ENCODE measurements at regions not wholly inside any gene's neighbourhood (a gene's known extent, or its start where the extent isn't known, plus 50 kb on each side); places are given as distances from the start of the nearest gene placed in this dataset.

DNA sequence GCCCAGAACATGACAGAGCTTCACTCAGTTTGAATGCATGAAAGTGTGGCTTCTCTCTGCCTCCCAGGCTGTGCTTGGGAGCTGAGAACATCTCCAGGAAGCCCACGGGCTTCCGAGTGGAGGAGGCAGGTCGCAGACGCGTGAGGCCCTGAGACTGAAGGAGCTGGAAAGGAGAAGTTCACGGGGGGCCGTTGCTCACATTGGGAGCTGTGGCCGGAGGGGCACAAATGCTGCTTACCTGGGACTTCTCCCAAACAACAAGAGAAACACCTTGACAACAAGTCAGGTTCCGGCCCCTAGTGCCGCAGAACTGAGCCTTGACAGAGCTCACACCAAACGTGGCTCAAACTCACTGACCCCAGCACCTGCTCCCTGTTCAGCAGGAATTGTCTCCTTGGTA, 207.0 kb downstream of the BRD1 start:
- DNase-seq, result no peak

DNA sequence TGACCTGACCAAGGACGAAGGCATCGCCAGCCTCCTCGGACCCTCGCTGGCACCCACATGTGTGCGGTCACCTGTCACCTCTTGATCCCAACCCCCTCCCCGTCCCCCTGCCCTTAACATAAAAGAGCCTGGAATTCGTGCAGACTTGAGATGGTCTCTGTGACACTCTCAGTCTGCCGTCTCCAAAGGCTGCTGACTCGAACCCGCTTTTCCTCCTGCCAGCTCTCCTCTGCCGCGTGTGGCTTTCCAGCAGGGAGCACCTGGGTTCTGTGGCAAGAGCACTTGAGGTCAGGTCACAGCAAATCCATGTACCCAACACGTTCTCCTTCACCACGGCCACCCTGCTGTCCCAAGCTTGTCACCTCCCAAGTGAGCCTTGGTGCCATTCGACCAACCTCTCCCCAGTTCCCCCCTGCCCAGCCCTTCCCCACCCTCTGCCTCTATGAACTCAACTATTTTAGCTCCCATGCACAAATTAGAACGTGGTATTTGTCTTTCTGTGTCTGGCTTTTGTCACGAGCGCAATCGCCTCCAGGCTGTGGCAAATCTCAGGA, 207.6 kb downstream of the BRD1 start:
- no peak for DNase-seq

DNA sequence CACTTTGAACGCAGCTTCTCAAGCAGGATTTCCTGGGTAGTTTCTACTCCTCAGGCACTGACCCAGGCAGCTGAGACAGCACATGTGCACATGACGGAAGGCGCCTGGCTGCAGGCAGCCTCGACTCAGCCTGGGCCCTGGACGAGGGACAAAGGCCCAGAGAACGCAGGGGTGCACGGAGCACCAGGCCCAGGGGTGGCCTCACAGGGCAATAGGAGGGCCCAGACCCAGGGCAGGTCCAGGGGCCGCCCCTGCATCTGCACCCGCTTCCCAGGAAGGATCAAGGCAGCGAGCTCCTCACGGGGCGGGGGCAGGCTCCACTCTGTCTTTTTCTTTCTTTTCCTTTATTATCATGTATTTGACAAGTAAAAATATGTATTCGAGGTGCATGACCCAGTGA, 208.4 kb downstream of the BRD1 start:
- DNase-seq, result no peak

DNA sequence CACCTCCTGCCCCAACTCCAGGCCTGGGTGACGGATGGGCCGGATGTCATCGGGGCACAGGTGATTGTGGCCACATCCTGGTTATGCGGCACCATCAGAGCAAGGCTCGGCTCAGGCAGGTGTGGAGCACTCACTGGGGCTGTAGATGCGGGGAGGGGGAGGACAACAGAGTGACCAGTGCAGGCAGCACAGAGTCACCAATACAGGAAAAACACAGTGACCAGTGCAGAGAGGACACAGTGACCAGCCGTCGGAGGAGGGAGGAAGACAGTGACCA, 209.1 kb downstream of the BRD1 start:
- no peak for DNase-seq

DNA sequence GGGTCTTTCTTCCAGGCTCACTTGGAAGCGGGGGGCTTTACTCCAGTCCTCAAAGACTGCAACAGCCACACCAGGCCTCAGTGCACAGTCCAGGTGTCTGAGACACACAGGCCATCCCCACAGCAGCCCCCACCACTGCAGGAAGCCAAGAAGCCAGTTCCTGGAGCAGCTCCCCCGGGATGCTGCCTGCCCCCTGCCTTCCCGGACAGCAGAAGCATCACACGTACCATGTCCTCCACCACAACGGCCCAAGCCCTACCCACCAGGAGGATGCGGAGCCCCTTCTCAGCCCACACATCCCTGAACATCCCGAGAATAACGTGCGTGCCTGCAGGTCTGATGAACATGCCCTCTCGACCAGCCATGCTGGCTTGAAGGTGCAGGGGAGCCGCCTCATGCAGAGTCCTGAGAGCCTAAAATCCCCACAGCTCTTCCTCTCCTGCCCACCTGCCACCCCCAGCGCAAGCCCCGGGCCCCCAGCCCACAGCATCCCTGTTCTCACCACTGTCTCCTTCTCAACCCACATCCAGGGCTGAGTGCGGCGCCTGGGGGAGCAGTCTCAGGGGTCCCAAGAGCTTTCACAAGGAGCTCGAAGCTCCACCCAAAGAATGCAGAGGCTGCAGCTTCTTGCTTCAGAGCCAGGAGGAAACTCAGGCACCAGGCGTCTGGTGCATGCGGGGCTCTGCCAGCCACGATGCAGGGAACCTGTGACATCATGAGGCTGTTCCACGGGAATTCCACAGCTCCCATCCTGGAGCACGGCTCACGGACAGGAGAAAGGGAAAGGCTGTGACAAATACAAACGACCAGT, 209.6 kb downstream of the BRD1 start:
- no peak for DNase-seq

DNA sequence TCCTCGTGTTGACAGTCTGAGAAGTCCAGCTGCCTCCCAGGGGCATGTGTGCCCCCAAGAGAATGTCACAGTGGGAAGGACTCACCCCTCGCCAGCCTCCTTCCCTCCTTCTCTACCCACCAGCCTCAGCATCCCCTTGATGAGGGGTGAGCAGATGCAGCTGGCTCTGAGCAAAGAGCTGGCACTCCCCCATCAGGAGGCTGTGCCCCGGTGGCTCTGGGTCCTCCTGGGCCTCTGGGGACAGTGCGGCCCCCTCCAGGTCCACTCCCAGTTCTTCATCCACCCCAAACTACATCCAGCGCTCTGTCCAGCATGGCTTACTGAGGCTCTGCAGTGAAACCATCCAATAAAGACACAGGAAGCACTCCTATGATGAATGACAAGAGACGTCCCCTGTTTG, 210.4 kb downstream of the BRD1 start:
- DNase-seq, result no peak

DNA sequence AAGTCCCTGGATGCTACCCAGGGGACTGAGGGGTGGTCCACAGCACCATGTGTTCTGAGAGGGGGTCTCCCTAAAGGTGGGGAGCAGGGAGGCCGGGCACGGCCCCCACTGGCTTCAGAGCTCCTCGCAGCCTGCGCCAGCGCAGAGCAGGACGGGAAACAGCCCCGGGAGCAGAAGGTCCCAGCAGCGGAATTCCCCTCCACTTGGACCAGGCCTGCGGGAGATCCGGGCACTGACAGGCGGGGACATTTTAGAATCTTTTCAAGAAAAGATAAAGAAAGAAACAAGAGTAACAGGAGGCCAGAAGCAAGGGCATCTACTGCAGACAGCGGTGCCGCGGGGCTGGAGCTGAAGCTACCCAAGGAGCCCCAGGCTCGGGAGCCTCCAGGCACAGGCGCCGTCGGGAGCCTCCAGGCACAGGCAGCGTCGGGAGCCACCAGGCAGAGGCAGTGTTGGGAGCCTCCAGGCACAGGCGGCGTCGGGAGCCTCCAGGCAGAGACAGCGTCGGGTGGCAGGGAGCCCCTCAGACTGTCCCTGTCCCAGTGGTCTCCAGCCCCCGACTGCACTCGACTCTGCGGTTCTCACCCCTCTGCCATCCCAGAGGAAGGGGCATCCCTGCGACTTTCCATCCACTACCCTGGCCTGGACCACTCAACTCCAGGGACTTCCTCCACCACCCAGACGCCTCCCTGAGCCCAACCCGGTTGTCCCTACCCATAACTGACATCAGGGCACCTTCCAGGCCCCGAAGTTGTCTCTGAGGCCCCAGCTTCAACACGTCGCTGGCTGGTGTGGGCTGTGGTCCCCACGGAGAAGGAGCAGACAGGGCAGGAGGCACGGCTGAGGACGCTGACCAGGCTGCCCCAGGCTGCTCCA, 211.1 kb downstream of the BRD1 start:
- DNase-seq, result no peak

DNA sequence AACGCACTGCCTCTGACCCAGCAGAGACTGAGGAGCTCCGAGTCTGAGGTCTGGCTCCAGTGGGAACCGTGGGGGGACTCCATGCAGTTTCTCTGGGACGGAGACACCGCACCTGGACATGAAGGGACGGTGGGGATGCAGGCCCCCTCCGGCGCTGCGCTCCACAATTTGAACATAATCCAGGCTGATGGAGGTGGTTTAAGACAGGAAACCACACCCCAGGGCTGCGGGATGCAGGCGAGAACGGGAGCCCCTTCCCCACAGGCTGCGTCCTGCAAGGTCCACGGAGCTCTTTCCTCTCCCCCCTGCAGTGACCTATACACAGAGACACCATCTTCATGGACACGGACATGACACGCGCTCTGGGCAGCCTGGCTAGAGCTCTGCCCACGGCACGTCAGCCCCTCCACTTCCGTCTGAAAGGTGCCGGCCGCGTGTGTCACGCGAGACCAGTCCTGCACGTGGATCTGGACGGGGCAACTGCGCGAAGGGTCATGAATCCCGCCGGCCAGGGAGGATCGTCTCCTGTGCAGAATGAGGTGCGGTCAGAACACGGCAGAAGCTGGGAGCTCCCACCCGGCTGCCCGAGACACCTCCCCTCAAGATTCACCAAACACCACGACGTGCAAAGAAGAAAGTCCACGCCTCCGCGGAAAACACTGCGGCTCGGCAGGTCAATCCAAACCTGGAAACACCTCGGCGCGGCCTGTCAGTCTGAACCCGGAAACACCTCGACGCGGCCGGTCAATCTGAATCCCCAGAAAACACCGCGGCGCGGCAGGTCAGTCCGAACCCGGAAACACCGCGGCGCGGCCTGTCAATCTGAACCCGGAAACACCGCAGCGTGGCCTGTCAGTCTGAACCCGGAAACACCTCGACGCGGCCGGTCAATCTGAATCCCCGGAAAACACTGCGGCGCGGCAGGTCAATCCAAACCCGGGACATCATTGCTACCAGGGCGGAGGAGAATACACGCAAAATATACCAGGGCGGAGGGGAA, 212.4 kb downstream of the BRD1 start:
- DNase-seq, result no peak

DNA sequence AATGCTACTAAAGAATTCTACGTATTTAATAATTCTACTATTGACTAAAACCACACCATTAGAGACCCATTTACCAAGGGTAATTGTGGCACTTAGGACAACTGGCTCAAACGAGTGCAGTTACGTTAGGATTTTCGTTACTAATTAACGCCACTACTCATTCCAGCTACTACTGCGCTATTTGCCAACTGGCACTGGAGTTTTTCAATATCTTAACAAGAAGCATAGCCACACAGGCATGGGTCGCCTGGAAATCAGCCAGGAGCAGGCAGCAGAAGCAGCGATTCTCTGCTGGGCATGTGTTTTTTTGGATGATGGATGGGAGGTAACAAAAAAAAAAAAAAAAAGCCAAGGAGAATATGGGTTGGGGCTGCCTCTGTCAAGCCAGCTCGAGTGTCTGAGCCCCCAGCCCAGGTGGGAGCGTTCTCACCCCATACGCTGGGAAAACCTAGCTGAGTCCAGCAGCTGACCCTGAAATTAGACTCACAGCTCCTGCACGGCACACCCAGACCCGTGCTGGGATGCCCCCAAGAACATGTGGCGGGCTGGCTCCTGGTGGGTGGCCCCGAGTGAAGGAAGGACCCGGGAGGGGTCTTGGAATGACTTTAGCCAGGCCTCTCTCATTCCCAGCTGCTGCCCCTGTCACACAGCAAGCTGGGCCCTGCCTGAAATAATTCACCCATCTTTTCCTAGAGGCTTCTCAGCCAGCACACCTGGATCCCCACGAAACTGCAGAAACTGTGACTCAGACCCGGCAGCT, 214.0 kb downstream of the BRD1 start:
- DNase-seq, result no peak

DNA sequence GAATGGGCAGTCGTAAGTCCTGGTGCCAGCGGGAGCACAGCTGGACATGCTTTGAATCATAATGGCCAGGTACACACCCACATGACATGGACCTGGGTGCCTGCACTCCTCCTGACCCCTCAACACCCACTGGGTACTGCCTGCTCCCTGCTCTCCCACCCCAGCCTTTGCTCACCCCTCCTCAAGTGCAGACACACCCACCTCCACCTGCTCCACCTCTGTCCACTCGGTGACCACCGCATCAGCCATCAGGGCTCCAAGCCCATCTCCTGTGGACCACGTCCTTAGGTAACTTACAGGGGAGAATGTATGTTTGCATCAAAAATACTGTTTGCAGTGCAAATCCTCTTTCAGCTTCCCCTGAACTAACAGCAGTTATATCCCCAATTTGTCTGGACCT, 214.6 kb downstream of the BRD1 start:
- DNase-seq, result no peak

DNA sequence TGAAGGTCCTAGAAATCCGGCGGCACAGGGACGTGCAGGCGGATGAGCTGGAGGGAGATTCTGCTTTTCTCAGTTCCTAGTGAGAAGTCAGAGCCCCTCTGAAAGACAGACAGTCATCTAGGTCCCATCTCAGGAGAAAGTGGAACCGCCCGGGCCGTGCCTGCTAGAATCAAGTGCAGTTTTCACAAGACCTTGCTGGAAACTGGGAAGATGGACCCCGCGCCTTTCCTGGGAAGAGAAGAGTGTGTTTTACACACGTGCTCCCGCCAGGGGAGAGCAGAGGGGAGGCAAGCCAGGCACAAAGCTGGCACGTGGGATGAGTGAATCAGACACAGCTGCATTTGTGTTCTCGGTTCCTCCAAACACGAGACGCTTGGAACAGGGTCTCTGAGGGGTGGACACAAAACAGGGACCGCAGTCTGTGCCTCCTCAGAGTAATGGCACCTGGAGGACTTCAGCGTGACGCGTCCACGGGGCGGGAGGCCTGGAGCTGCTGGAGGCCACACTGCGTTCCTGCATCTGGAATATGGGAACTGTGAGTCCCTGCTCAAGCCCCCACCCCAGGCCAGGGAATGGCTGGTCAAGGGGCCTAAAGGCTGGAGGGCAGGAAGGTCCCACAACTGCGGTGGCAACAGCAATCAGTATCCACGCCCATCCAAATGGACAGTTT, 218.3 kb downstream of the BRD1 start:
- no peak for DNase-seq

DNA sequence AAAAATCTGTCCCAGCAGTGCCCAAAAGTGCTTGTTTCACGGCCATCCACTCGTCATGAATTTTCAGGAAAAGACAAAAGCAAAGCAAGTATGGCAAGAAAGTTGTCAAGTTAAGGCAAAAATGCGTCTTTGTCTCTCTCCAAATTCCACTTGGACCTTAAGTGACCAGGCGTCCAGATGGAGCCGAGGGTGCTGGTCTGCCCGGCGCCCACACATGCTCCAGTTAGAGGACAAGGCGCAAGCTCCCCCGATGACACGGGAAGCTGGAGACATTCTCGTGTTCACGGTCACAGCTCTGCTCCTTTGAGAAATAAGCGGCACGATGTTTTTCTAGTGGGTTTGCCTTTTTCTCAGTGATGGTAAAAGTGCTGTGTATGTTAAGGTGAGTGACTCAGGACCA, 219.0 kb downstream of the BRD1 start:
- DNase-seq, result no peak

DNA sequence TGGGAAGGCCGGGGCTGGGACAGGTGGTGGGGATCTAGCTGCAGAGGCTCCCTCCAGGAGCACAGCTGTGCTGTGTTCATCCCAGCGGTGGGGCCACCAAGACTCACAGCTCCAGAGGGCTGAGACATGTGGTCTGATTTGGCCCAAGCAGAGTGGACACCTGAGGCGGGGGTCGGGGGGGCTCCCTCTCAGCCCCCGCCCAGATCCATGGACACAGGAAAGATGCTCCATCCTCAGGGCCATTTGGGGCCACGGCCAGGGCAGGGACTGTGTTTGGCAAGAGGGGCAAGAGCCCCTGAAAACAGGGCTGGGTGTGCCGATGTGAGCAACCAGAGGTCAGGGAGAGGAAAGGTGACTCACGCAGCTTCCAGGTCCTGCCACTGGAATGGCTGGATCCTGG, 219.4 kb downstream of the BRD1 start:
- DNase-seq, result no peak

DNA sequence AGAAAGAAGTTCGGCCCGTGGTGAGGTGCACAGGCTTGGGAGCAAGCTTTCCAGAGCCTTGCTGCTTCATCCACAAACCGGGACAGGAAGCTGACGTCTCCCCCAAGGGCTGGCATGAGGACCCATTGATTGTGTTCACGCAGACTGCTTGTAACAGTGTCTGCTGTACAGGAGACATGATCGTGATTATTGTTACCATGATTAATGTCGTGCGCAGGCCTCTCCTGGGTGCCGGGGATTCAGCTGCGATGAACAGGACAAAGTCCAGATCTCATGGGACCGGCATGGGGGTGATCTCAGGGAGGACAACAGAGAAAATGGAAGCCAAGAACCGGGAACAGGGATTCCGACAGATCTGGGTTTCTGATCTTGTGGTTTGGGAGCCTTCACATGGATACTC, 219.9 kb downstream of the BRD1 start:
- no peak for DNase-seq

DNA sequence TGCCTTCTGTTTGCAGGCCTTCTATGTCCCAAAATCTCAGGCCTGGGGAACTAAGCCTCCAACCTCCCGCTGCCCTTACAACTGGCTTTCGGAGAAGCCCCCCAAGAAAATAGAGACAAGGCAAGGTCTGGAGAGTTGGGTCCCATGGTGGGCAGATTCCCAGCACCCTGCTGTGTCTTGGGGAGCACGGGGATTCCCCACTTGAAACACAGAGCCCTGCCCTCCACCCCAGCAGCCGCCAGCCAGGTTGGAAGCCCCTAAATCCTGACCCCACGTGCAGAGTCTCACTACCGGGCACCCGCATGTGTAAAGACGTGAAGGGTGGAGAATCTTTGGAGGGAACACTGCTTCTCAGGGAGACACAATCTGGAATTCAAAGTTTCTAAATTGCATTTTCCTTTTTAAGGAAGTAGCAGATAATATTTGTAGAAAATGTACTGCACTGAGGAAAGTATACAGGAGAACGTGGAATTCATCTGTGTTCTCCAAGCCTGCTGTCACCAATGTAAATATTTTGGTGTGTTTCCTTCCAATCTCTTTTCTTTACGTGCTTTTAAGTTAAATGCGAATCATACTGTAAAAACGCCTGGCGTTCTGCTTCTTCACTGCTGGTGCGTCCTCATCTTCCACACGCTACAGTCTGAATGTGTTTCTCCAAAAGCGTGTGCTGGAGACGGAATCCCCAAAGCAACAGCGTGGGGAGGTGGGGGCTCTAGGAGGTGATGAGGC, 220.9 kb downstream of the BRD1 start:
- no peak for DNase-seq

DNA sequence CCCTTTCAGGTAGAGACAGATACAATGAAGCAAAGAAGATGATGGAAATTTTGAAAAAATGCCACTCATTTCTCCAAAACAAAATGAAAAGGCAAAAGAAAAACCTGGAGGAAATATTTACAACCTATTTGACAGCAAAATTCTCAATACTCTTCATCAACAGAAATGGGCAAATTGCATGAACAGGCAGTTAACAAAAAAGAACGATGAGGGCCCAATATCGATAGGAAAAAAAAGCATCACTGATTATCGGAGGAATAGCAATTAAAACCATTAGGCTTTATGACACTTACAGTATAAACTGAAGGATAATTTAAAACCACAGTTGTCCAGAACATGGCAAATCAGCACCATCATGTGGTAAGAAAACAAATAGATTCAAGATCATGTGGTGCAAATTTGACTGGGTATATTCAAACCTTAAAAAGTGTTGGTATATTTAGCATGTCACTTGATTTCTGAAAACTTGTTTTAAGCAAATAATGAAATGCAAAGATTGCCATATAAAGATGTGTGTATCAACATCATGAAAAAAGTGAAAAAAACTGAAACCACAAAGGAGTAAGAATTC, 222.9 kb downstream of the BRD1 start:
- DNase-seq, result no peak

DNA sequence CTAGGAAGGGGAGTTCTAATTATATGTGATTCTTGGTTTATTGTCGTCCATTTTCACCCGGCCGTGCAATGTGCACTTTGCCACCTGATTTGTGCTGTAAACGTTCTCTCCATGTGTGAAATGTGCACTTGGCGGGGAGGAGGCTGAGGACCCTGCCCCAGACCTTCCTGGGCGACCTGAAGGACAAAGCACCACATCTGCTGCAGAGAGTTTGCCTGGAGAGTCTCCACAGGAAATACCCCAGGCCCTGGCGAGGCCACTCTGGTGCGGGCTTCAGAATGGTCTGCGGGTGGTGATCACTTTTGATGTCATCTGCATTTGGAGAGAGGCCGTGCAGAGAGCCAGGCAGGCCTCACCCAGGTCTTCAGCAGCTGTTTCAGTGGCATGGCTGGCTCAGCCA, 224.7 kb downstream of the BRD1 start:
- no peak for DNase-seq

DNA sequence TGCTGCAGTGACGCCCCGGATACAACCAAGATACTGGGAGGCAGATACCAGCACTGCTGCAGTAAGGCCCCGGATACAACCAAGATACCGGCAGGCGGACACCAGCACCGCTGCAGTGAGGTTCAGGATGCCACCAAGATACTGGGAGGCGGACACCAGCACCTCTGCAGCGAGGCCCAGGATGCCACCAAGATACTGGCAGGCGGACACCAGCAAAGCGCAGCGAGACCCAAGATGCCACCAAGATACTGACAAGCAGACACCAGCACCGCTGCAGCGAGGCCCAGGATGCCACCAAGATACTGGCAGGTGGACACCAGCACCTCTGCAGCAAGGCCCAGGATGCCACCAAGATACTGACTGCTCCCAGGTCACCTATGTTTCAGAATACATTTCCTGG, 225.2 kb downstream of the BRD1 start:
- DNase-seq, result no peak

DNA sequence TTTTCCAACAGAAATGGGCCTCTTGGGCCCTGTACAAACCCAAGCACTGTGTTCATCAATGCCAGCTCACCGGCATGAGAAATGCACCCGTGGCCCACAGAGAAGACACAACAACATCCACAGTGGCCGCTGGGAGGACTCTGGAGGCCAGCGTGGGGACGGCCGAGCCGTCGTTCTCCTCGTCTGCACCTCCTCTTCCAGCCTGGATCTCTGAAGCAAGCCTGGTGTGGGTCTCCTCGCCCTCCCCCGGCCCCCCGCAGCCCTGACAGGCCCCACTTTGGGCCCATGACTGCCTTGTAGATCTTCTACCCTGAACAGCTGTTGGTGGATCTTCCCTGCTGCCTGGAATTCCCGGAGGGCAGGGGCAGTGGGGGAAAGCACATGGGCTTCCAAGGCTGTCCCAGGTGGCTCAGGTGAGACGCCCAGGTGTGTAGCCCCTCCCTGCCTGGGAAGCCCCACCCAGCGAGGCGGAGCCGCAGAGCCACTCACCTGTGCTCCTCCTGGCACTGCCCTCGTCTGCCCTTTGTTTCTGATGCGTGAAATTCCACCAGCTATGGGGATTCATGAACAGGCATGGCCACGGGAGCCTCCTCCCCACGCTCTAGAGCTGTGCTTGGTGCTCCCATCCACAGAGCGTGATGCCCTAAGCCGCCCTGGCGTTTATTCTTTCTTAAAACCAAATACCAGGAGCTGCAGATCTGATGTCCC, 225.9 kb downstream of the BRD1 start:
- DNase-seq, result no peak

DNA sequence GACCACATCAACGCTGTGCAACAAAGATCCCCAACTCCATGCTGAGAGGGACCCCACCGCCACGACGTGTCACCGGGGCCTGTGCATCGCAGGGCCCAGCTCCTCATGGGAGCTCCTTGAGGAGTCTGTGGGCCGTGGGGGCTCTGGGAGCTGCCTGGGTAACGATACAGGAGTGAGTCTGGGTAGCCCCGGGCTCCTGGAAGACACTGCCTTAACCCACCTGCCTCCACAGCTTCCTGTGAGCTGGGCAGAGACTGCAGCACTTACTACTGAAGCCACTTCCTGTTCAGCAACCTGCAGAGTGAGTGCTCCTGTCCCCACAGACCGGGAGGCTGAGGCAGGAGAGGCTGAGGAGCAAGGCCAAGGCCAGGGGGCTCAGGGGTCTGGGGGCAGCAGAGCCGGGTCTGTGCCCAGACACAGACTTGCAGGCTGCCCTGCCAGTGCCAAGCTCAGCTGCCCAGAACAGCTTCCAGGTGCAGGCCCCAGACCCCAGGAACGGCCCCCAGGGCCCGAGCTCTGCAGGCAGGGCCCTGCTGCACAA, 226.7 kb downstream of the BRD1 start:
- DNase-seq, result no peak
